Activated CD4-positive, alpha-beta T cell treated with anti-CD3 and anti-CD28 coated beads, Interleukin-10, Interleukin-2, amounts not matched to agents 100 ng/mL and 50 ng/mL, durations not matched to agents 16 hours and 8 hours (primary cell): ENCODE measurements at regions not wholly inside any gene's neighbourhood (a gene's known extent, or its start where the extent isn't known, plus 50 kb on each side); places are given as distances from the start of the nearest gene placed in this dataset.

Source experiments
- DNase-seq: peaks from one replicate; pipeline ENCODE4 v3.0.0-alpha.2; 2020

- DNase-seq, result no peak
Observed at GRCh38 chr20:11267762-11268335, 594.0 kb upstream of the JAG1 start.

DNA sequence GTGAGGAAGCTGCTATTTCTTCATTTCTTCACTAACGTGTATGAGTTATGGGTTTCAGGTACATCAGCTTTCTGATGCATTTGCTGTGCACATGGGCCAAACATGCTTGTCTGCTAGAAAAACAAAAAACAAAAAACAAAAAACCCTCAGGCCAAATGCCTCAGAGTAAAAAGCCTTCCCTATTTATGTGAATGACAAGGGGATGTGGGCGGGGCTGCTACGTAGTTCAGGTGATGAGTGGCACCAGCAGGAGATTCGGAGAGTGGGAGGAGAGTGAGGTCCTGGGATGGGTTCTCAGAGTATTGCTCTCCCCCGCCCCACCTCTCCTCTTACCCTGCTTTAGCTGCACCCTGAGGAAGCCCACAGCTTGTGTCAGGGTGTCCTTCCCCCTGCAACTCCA lies 596.8 kb upstream of the JAG1 start:
- no peak for DNase-seq

- no peak for DNase-seq
Observed at GRCh38 chr20:11271319-11271718, 597.5 kb upstream of the JAG1 start.

DNA sequence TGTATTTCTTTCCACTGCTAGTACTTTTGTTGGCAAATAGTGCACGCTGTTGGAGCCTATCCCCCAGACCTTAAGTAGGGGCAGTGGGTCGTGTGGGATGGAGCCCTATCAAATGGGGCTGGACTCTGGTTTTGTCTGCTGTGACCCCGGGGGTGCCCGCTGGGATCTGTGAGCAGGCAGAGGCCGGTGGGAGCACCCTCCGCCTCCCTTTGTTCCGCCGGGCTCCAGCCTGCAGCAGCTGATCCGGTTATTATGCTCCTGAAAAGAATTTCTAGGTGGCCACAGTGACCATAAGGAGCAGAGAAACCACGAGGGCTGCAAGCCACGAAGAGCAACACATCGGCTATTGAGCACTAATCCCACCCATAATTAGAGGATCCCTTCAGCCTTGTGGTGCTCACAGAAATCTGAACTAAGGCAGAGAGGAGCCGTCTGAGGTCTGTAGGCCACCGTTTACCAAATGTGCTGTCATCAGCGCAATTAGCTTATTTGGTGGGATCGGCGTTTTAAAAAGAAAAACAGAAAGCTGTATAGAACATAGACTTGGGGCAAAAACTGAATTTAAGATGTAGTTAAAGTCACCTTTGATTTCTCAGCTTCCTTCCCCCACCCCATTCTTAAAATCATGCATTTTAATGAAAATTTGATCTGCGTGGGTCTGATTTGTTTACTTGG lies 598.3 kb upstream of the JAG1 start:
- no peak for DNase-seq

DNA sequence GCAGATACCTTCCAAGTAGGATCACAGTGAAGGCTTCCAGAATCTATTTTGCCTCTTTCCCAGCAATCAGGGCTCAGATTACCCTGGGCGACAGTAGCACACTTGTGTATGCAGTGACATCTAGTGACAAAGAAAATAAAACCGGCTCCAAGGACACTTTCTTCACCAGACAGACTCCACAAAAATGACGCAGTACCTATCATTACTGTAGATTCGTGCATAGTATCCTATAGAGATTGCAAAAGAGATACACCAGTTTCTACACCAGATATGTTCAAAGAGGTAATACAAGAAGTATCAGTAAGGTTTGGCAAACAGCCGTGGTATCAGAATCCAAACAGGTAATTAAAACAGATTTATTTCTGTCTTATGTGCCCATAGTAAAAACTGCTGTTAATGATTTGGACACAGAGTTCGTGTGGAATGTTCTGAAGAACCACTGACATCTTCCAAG lies 600.4 kb upstream of the JAG1 start:
- peak; percentile 4 for DNase-seq

GRCh38 chr20:11275740-11276139 lies 601.9 kb upstream of the JAG1 start:
- DNase-seq, result no peak

GRCh38 chr20:11277170-11277569 lies 603.4 kb upstream of the JAG1 start:
- no peak for DNase-seq

- DNase-seq, result no peak
Observed at GRCh38 chr20:11277858-11278257, 604.1 kb upstream of the JAG1 start.

DNA sequence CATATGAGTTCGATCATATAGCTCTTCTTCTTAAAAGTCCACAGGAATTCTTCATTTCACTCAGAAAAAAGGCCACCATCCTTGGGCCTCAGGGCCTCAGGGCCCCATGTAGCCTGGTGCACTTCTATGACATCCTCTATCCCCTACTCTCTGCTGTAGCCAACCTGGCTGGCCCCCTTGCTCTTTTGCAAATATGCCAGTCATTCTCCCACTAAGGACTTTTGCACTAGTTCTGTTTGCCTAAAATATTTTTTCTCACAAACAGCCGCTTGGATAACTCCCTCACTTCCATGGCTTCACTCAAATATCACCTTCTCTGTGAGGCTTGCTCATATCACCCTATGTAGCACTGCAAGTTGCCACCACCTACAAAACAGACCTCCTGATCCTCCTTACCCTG lies 604.7 kb upstream of the JAG1 start:
- DNase-seq, result no peak

- DNase-seq, result no peak
Observed at GRCh38 chr20:11281240-11281639, 607.4 kb upstream of the JAG1 start.

- DNase-seq, result no peak
Observed at GRCh38 chr20:11281768-11282167, 608.0 kb upstream of the JAG1 start.

- DNase-seq, result no peak
Observed at GRCh38 chr20:11287126-11287525, 613.3 kb upstream of the JAG1 start.

- DNase-seq, result no peak
Observed at GRCh38 chr20:11296221-11296620, 621.5 kb upstream of the BTBD3 start.

- no peak for DNase-seq
Observed at GRCh38 chr20:11296951-11297350, 620.7 kb upstream of the BTBD3 start.

- DNase-seq, result no peak
Observed at GRCh38 chr20:11301699-11302098, 616.0 kb upstream of the BTBD3 start.

- DNase-seq, result no peak
Observed at GRCh38 chr20:11302436-11302835, 615.3 kb upstream of the BTBD3 start.

DNA sequence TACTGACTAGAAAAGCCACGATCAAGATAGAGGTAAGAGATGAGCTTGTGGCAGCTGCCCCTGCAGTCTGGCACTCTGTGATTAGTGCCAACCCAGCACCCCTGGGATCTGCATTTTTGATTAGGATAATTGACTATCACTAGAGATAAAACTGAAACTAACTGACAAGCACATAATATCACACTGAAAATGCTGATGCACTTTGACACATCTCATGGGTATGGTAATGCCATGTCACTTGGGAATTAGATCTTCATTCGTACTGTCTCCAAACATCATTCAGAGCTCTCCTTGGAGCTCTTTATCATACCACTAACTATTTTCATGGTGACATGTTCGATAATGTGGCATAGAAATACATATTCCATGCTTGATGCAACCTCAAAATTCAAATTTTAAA lies 612.9 kb upstream of the BTBD3 start:
- DNase-seq, result no peak

DNA sequence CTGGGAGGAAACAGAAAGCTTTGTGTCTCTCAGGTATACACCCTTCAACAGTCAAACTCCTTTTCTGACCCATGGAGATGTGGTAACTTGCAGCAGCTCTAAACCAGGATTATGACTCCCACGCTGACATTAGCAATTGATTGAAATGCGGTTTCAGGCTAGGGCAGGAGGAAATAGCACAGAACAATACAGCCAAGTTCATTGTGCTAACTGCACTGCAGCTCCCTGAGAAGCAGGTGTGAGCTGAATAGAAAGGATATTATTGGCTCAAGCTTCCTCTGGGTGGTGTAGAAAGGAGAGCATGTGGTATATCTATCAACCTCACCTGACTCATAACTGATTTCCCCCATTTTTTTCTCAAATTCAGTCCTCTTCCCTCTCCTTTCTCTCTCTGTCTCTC lies 612.3 kb upstream of the BTBD3 start:
- DNase-seq, result no peak

GRCh38 chr20:11311659-11312224 lies 606.0 kb upstream of the BTBD3 start:
- DNase-seq, result no peak

DNA sequence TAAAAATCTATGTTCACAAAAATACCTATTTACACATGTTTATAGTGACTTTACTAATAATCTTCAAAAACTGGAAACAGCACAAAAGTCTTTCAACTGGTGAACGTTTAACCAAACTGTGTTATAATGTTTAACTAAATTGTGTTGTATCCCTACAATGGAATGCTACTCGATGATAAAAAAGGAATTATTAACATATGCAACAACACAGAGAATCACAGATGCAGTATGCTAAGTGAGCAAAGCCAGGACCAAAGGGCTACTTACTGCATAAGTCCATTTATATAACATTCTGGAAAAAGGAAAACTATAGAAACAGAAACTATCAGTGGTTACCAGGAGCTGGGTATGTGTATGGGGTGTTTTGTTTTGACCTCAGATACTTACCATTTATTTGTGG lies 602.2 kb upstream of the BTBD3 start:
- DNase-seq, result no peak

DNA sequence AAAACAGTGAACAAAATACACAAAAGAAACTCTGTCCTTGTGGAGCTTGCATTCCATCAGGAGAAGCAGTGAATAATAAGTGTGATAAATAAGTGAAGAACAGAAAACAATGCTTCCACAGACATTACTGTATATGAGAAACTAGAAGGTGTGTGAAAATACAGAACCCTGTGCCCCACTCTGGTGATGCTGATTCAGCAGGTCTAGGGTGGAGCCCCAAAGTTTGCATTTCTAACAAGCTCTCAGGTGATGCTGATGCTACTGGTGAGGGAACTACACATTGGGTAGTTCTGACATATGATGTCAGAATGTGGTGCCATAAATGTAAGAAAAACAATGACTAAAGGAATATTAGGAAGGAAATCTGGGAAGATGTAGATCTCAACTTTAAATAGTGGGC lies 601.4 kb upstream of the BTBD3 start:
- DNase-seq, result no peak

DNA sequence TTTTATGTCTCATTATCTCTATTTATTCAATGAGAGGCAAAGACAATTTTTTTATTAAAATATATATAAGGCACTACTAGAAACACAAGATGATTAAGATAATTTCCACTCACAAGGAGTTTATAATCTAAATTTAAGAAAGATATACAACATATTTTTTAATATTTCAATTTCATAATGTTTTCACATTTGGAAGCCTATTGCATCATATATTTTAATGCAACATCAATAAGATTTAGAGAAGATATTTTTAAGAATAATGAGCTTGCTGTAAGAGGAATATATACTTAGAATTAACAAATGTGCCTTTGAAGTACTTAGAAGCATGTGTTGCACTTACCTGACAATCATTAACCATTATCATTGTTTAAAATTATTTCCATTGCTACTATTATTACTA lies 597.7 kb upstream of the BTBD3 start:
- no peak for DNase-seq

DNA sequence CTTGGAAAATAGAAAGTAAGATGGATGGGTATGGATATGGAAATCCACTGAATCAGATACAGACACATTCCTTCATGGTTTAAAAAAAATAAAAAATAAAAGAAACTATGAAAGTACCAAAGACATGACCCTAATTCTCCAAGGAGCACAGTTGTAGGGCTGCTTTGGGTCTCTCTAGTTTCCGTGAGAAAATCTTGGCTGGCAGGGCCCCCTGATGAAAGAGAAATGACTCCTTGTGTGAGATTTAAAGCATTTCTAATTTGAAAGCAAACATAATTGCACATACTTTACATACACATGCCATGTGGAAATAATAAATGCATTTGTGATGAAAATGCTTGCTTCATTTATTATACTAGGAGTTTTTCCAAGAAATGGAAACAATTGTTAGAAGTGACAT lies 593.9 kb upstream of the BTBD3 start:
- no peak for DNase-seq

- DNase-seq, result no peak
Observed at GRCh38 chr20:11324990-11325389, 592.7 kb upstream of the BTBD3 start.

- DNase-seq, result no peak
Observed at GRCh38 chr20:11328839-11329238, 588.9 kb upstream of the BTBD3 start.
